ENCODE measurements at regions not wholly inside any gene's neighbourhood (a gene's known extent, or its start where the extent isn't known, plus 50 kb on each side); places are given as distances from the start of the nearest gene placed in this dataset.

DNA sequence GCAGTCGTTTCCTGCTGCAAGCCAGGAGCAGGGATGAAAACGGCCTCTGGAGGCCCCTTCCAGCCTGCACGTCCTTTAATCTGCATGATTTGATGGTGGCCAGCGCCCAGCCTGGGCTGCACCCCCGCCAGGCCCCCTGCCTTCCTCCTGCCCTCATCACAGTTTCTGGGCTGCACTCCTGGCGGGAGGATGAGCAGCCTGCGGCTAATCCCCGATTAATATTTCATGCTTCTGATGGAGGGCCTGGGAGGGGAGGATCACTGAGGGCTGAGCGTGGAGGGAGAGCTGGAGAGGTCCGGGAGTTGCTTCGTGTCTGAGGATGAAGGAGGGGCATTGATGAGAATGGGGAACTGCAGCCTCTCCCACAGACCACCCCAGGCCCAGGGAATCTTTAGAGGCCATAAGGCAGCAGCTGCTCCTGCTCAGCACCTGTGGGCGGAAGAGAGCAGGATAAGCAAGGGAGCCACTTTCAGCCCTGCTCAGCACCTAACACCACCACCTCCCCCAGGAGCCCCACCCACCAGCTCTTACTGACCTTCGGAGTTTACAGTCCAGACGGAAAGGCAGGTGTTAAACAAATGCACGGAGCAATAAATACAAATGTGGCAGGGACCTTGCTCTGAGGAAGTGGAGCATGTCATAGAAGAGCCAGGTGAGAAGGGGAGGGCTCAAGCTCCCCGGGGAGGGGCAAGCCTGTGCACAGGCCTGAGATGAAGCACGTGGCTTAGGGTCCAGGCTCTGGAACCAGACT, 135.0 kb upstream of the NECTIN1 start:
- Histone ChIP-seq H3K27ac (ENCODE audit: low read depth in 2 of 2, low read length in 2 of 2) (peak overlapping the region; percentile 48 to 62), H3K36me3 (ENCODE audit: control insufficient read depth in 2 of 2, insufficient read depth in 2 of 2, low read length in 2 of 2) (no peaks in the 10 kb centered on the region), H3K4me1 (ENCODE audit: control insufficient read depth in 2 of 2, insufficient read depth in 2 of 2, low read length in 2 of 2) (peaks cover 18 to 19% of the 10 kb centered on the region in 2 donors), H3K9ac (ENCODE audit: low read depth in 1 of 2, low read length in 2 of 2) (peak overlapping the region in 1 of 2 donors; percentile 51), H3K27me3 (ENCODE audit: control insufficient read depth in 2 of 2, insufficient read depth in 2 of 2, low read length in 2 of 2) (no peaks in the 10 kb centered on the region), H3K9me3 (ENCODE audit: control insufficient read depth in 2 of 2, low read length in 2 of 2) (no peaks in the 10 kb centered on the region), H3K4me3 (ENCODE audit: low read length in 2 of 2) (no peak overlapping the region)

DNA sequence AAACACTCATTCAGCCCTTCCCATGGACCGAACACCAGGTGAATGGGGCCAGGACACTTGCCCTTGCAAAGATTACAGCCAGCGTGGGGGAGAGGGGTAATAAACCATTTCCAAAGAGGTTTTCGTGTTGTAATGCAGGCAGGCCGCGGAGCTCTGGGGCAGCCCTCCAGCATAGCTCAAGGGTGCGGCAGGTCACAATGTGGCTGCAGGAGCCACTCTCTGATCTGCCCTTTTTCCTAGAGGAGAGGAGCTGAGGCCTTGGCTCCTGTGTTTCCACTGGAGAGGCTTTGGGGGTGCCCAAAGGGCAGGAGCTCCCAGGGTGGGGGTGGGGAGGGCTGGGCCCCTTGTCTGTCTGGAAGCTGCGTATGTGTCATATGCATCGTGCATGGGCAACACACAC, 134.2 kb upstream of the NECTIN1 start:
- H3K4me3 ChIP-seq (ENCODE audit: low read length in 2 of 2) = no peak overlapping the region
- H3K27ac ChIP-seq (ENCODE audit: low read depth in 2 of 2, low read length in 2 of 2) = no peak overlapping the region
- peaks cover 0 to 2% of the 10 kb centered on the region in 2 donors for H3K27me3 ChIP-seq (ENCODE audit: control insufficient read depth in 2 of 2, insufficient read depth in 2 of 2, low read length in 2 of 2)
- H3K9ac ChIP-seq (ENCODE audit: low read depth in 1 of 2, low read length in 2 of 2) = no peak overlapping the region
- no peaks in the 10 kb centered on the region for H3K9me3 ChIP-seq (ENCODE audit: control insufficient read depth in 2 of 2, low read length in 2 of 2)
- H3K36me3 ChIP-seq (ENCODE audit: control insufficient read depth in 2 of 2, insufficient read depth in 2 of 2, low read length in 2 of 2) = no peaks in the 10 kb centered on the region
- peaks cover 18 to 19% of the 10 kb centered on the region in 2 donors for H3K4me1 ChIP-seq (ENCODE audit: control insufficient read depth in 2 of 2, insufficient read depth in 2 of 2, low read length in 2 of 2)

DNA sequence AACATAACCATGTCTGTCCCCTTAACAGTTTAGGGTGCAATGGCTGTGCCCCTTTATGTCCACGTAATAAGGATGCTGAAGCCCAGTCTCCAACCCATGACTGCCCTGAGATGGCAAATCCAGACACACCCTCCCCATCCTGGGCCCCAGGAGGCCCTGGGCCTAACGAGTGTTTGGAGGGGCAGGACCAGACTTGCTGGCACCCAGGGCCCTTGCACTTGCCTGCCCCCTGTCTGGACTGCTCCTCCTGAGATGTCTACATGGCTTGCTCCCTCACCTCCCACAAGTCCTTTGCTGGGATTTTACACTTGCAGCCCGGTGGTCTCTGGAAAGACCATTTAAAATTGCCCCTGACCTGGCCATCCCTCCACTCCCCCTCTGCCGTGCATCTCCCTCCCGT, 132.2 kb upstream of the NECTIN1 start:
- Histone ChIP-seq H3K36me3 (ENCODE audit: control insufficient read depth in 2 of 2, insufficient read depth in 2 of 2, low read length in 2 of 2) (no peaks in the 10 kb centered on the region), H3K9me3 (ENCODE audit: control insufficient read depth in 2 of 2, low read length in 2 of 2) (no peaks in the 10 kb centered on the region), H3K27ac (ENCODE audit: low read depth in 2 of 2, low read length in 2 of 2) (no peak overlapping the region), H3K27me3 (ENCODE audit: control insufficient read depth in 2 of 2, insufficient read depth in 2 of 2, low read length in 2 of 2) (peaks cover 0 to 4% of the 10 kb centered on the region in 2 donors), H3K4me1 (ENCODE audit: control insufficient read depth in 2 of 2, insufficient read depth in 2 of 2, low read length in 2 of 2) (peaks cover 18 to 19% of the 10 kb centered on the region in 2 donors), H3K4me3 (ENCODE audit: low read length in 2 of 2) (no peak overlapping the region), H3K9ac (ENCODE audit: low read depth in 1 of 2, low read length in 2 of 2) (no peak overlapping the region)

DNA sequence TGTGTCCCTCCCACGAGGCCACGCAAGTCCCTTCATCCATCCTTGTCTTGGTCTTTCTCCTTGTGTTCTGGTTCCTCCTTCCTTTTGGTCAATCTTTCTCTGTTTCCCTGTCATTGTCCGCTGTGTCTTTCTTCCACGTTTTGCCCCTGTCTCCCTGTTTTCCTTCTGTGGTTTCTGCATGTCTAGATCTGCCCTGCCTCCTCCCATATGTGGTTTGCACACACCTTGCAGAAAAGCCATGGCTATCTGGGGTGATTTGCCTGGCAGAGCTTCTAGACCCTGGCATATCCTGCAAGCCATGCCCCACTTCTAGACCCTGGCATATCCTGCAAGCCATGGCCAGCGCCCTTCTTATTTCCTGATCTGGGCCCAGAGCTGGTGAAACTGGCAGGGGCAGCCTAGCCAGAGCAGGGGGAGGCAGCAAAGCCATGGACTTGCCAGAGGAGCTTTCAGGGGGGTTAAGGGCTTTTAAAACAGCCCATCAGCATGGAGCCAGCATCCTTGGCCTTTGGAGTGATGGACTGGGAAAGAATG, 131.6 kb upstream of the NECTIN1 start:
- no peaks in the 10 kb centered on the region for H3K36me3 ChIP-seq (ENCODE audit: control insufficient read depth in 2 of 2, insufficient read depth in 2 of 2, low read length in 2 of 2)
- H3K27ac ChIP-seq (ENCODE audit: low read depth in 2 of 2, low read length in 2 of 2) = no peak overlapping the region
- peaks cover 16 to 18% of the 10 kb centered on the region in 2 donors for H3K4me1 ChIP-seq (ENCODE audit: control insufficient read depth in 2 of 2, insufficient read depth in 2 of 2, low read length in 2 of 2)
- no peaks in the 10 kb centered on the region for H3K9me3 ChIP-seq (ENCODE audit: control insufficient read depth in 2 of 2, low read length in 2 of 2)
- no peak overlapping the region for H3K4me3 ChIP-seq (ENCODE audit: low read length in 2 of 2)
- H3K9ac ChIP-seq (ENCODE audit: low read depth in 1 of 2, low read length in 2 of 2) = no peak overlapping the region
- peaks cover 0 to 4% of the 10 kb centered on the region in 2 donors for H3K27me3 ChIP-seq (ENCODE audit: control insufficient read depth in 2 of 2, insufficient read depth in 2 of 2, low read length in 2 of 2)

DNA sequence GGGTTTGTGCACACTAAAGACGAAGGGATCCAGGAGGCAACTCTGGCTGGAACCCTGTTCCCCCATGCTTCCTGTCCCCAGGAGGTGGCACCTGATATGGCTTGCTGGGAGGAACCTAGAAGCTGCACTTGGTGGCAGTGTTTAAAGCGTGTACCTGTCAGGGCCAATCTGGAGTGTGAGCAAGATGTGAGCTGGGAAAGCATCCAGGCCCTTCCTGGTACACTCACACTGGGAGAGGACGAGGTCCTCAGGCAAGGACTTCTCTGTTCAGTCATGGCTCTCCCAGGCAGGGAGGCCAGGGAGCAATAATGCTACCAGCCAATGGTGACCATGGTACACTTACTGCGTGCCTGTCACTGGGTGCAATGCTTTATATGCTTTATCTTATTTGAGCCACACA, 130.7 kb upstream of the NECTIN1 start:
- Histone ChIP-seq H3K36me3 (ENCODE audit: control insufficient read depth in 2 of 2, insufficient read depth in 2 of 2, low read length in 2 of 2) (no peaks in the 10 kb centered on the region), H3K4me3 (ENCODE audit: low read length in 2 of 2) (no peak overlapping the region), H3K9ac (ENCODE audit: low read depth in 1 of 2, low read length in 2 of 2) (no peak overlapping the region), H3K27ac (ENCODE audit: low read depth in 2 of 2, low read length in 2 of 2) (no peak overlapping the region), H3K27me3 (ENCODE audit: control insufficient read depth in 2 of 2, insufficient read depth in 2 of 2, low read length in 2 of 2) (peaks cover 0 to 4% of the 10 kb centered on the region in 2 donors), H3K9me3 (ENCODE audit: control insufficient read depth in 2 of 2, low read length in 2 of 2) (no peaks in the 10 kb centered on the region), H3K4me1 (ENCODE audit: control insufficient read depth in 2 of 2, insufficient read depth in 2 of 2, low read length in 2 of 2) (peaks cover 9 to 11% of the 10 kb centered on the region in 2 donors)

DNA sequence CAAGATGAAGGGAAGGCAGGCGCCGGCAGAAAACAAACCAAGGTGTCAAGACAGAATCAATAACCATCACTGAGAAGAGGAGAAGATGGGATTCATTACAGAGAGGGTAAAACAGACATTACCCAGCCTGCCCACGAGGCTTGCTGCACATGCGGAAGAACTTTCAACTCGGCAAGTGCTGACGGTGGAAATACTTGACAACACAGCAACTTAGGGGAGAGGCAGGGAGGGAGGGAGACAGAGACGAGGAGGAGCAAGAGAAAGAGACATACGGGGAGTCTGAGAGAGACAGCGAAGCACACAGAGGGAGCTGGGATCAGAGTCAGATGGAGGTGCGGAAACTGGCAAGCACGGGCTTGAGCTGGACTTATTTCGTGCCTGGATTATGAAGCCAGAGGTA, 129.3 kb upstream of the NECTIN1 start:
- no peaks in the 10 kb centered on the region for H3K9me3 ChIP-seq (ENCODE audit: control insufficient read depth in 2 of 2, low read length in 2 of 2)
- no peaks in the 10 kb centered on the region for H3K36me3 ChIP-seq (ENCODE audit: control insufficient read depth in 2 of 2, insufficient read depth in 2 of 2, low read length in 2 of 2)
- H3K4me1 ChIP-seq (ENCODE audit: control insufficient read depth in 2 of 2, insufficient read depth in 2 of 2, low read length in 2 of 2) = no peaks in the 10 kb centered on the region
- H3K4me3 ChIP-seq (ENCODE audit: low read length in 2 of 2) = no peak overlapping the region
- no peak overlapping the region for H3K9ac ChIP-seq (ENCODE audit: low read depth in 1 of 2, low read length in 2 of 2)
- H3K27me3 ChIP-seq (ENCODE audit: control insufficient read depth in 2 of 2, insufficient read depth in 2 of 2, low read length in 2 of 2) = peaks cover 0 to 4% of the 10 kb centered on the region in 2 donors
- no peak overlapping the region for H3K27ac ChIP-seq (ENCODE audit: low read depth in 2 of 2, low read length in 2 of 2)

DNA sequence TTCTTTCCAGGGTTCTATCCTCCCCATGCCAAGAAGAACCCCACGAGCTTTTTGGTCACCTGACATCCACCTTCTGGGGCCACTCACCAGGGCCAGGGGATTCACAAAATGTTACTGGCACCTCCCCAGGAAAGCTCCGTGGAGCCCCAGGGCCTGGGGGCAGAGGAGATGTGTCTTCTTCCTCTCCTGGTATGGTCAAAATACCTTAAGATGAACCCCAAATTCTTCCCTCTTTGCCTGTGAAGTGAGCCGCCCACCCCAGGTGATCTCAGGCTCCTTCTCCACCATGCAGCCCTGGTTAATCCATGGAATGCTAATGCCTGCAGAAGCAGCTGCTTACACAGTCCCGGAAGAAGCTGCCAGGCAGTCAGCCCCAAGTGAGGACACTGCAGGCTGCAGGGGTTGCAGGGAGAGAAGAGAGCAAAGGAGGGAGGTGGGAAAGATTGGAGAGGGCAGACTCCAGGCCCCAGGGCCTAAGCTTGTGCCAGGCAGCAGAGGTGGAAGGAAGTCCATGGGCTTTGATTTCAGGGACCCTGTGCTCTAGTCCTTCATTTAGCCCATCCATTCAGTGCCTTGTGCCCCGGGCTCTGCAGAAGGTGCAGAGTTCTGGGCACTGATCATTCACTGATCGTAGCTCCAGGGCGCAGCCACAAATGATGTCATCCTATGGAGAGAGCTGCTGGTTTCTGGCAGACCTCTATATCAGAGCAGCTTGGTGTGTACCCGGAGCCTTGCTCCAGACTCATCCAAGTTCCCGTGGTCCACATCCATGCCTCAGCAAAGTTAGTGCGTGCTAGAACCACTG, 127.9 kb upstream of the NECTIN1 start:
- H3K9me3 ChIP-seq (ENCODE audit: control insufficient read depth in 2 of 2, low read length in 2 of 2) = no peaks in the 10 kb centered on the region
- H3K36me3 ChIP-seq (ENCODE audit: control insufficient read depth in 2 of 2, insufficient read depth in 2 of 2, low read length in 2 of 2) = no peaks in the 10 kb centered on the region
- H3K4me3 ChIP-seq (ENCODE audit: low read length in 2 of 2) = no peak overlapping the region
- no peak overlapping the region for H3K9ac ChIP-seq (ENCODE audit: low read depth in 1 of 2, low read length in 2 of 2)
- H3K27ac ChIP-seq (ENCODE audit: low read depth in 2 of 2, low read length in 2 of 2) = no peak overlapping the region
- peaks cover 0 to 4% of the 10 kb centered on the region in 2 donors for H3K27me3 ChIP-seq (ENCODE audit: control insufficient read depth in 2 of 2, insufficient read depth in 2 of 2, low read length in 2 of 2)
- no peaks in the 10 kb centered on the region for H3K4me1 ChIP-seq (ENCODE audit: control insufficient read depth in 2 of 2, insufficient read depth in 2 of 2, low read length in 2 of 2)

DNA sequence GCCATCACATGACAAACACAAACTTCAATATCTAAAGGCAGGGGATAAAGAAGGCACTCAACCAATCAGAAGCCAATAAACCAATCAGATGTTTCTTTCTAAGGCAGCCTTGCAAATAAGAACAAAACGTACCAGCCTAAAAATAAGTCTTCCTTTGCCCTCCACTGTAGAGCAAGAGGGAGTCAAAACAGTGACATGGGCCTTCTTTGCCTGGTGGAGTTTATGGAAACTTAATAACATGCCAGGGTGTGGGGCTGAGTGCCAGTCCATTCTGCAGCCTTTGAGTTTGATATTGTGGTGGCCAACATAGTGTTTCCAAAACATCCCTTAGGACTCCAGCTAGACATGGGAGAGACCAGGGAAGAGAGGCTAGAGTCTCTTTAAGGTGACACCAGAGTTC, 126.1 kb upstream of the NECTIN1 start:
- no peak overlapping the region for H3K27ac ChIP-seq (ENCODE audit: low read depth in 2 of 2, low read length in 2 of 2)
- H3K9ac ChIP-seq (ENCODE audit: low read depth in 1 of 2, low read length in 2 of 2) = no peak overlapping the region
- peaks cover 0 to 4% of the 10 kb centered on the region in 2 donors for H3K27me3 ChIP-seq (ENCODE audit: control insufficient read depth in 2 of 2, insufficient read depth in 2 of 2, low read length in 2 of 2)
- H3K9me3 ChIP-seq (ENCODE audit: control insufficient read depth in 2 of 2, low read length in 2 of 2) = no peaks in the 10 kb centered on the region
- no peaks in the 10 kb centered on the region for H3K36me3 ChIP-seq (ENCODE audit: control insufficient read depth in 2 of 2, insufficient read depth in 2 of 2, low read length in 2 of 2)
- H3K4me3 ChIP-seq (ENCODE audit: low read length in 2 of 2) = no peak overlapping the region
- no peaks in the 10 kb centered on the region for H3K4me1 ChIP-seq (ENCODE audit: control insufficient read depth in 2 of 2, insufficient read depth in 2 of 2, low read length in 2 of 2)

DNA sequence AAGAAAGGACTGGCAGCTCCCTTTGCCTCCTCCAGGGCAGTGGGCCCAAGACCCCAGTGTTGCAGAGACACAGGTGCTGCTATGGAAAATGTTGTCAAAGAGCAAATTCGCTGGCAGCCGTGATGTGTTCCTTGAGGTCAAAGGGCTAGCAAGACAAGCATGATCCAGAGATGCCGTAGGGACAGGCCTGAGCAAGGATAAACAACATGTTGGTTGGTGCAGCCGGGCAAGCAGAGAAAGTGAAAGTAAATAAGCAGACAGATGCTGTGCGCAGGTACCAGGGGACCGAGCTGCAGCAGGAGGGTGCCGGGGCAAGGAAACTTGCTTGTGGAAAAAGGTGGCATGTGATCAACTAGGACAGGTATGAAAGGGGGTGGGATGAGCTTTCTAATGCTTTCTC, 125.5 kb upstream of the NECTIN1 start:
- Histone ChIP-seq H3K4me3 (ENCODE audit: low read length in 2 of 2) (no peak overlapping the region), H3K36me3 (ENCODE audit: control insufficient read depth in 2 of 2, insufficient read depth in 2 of 2, low read length in 2 of 2) (no peaks in the 10 kb centered on the region), H3K4me1 (ENCODE audit: control insufficient read depth in 2 of 2, insufficient read depth in 2 of 2, low read length in 2 of 2) (no peaks in the 10 kb centered on the region), H3K9ac (ENCODE audit: low read depth in 1 of 2, low read length in 2 of 2) (no peak overlapping the region), H3K27ac (ENCODE audit: low read depth in 2 of 2, low read length in 2 of 2) (no peak overlapping the region), H3K9me3 (ENCODE audit: control insufficient read depth in 2 of 2, low read length in 2 of 2) (no peaks in the 10 kb centered on the region), H3K27me3 (ENCODE audit: control insufficient read depth in 2 of 2, insufficient read depth in 2 of 2, low read length in 2 of 2) (peaks cover 0 to 4% of the 10 kb centered on the region in 2 donors)

All from mucosa of rectum (tissue), 2 donors.